ENCODE measurements at regions not wholly inside any gene's neighbourhood (a gene's known extent, or its start where the extent isn't known, plus 50 kb on each side); places are given as distances from the start of the nearest gene placed in this dataset.
"Not testable (repeated sequence)": the region's sequence is repeated elsewhere in the genome, so short reads cannot be mapped to it uniquely, and the experiment has no call there.

DNA sequence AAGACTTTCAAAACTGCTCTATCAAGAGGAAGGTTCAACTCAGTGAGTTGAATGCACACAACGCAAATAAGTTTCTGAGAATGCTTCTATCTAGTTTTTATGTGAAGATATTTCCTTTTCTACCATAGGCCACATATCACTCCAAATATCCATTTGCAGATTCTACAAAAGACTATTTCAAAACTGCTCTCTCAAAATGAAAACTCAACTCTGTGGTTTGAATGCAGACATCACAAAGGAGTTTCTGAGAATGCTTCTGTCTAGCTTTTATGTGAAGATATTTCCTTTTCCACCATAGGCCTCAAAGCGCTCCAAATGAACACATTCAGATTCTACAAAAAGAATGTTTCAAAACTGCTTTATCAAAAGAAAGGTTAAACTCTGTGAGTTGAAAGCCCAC lies 1093.1 kb upstream of the DEFB115 start:
- not testable (repeated sequence) for H3K27me3 ChIP-seq (ENCODE audit: insufficient read depth, insufficient read length); H3K4me3 ChIP-seq (ENCODE audit: insufficient read length, low read depth); H3K9me3 ChIP-seq (ENCODE audit: insufficient read depth, low read length); H3K36me3 ChIP-seq (ENCODE audit: insufficient read depth, insufficient read length, low read length); DNase-seq (ENCODE audit: low read depth, low spot score); H3K4me1 ChIP-seq (ENCODE audit: insufficient read depth, insufficient read length); H3K9ac ChIP-seq (ENCODE audit: insufficient read length, low read depth)

DNA sequence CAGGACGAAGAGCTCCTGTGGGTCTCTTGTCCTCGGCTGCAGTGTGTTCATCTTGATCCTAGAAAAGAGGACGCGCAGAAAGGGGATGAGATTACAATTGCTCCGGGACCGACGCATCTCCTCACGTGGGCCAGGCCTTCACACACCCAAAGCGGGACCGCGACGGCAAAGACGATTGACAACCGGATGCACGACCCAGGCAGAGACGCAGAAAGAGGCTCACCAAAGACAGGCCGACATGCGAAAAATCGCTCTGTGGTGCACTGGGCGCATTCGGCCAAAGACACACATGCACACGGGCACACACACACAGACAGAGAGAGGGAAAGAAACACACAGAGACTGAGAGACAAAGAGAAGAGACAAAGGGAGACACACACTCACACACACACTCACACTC lies 1089.9 kb upstream of the DEFB115 start:
- Histone ChIP-seq H3K9me3 (ENCODE audit: insufficient read depth, low read length) (no peaks in the 10 kb centered on the region), H3K4me3 (ENCODE audit: insufficient read length, low read depth) (no peak overlapping the region), H3K27me3 (ENCODE audit: insufficient read depth, insufficient read length) (no peaks in the 10 kb centered on the region), H3K4me1 (ENCODE audit: insufficient read depth, insufficient read length) (no peaks in the 10 kb centered on the region), H3K9ac (ENCODE audit: insufficient read length, low read depth) (no peak overlapping the region), H3K36me3 (ENCODE audit: insufficient read depth, insufficient read length, low read length) (no peaks in the 10 kb centered on the region)
- TF ChIP-seq YY1 (IDR thresholded peaks at IDR 0.05; ENCODE audit: insufficient read depth, insufficient read length) (no peak), ZNF274 (IDR thresholded peaks at IDR 0.05; ENCODE audit: low read depth, low read length) (no peak), SUZ12 (IDR thresholded peaks at IDR 0.05; ENCODE audit: extremely low read depth, insufficient read depth, insufficient read length) (no peak)
- no peak for DNase-seq (ENCODE audit: low read depth, low spot score)

DNA sequence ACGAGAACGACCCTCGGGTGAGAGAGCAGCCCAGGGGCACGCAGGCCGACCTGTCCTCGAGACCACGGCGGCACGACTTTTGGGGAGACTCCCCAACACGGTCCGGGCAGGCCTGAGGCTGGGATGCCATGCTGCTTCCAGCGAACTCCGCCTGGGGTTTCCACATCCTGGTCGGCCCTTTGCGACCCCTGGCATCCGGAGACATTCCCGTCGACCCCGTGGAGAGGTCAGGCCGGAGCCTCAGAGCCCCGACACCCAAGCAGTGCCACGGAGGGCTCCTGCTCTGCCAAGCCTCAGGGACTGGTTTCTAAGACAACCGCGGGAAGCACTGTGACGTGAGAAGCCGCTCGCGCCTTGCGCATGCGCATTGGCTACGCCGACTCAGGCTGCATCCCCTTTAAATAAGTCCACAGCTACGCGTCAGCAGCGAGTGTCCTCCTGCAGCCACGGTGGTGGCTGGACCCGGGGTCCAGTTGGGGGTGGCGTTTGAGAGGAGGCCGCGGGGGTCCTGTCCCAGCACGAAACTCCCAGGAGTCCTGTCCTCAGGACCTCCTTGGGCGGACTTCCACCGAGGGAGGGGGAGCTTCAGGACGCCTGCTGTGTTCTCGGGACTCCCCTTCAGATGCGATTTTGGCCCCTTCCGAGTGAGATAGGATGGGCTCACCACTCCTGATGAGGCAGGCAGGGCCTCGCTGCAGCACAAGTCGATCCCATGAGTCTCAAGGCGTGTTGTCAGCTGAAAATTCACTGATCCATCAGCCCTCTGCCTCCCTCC lies 1089.3 kb upstream of the DEFB115 start:
- no peak for DNase-seq (ENCODE audit: low read depth, low spot score)
- no peak for TF ChIP-seq YY1 (IDR thresholded peaks at IDR 0.05; ENCODE audit: insufficient read depth, insufficient read length)
- no peak for TF ChIP-seq ZNF274 (IDR thresholded peaks at IDR 0.05; ENCODE audit: low read depth, low read length)
- TF ChIP-seq SUZ12 (IDR thresholded peaks at IDR 0.05; ENCODE audit: extremely low read depth, insufficient read depth, insufficient read length), result no peak

DNA sequence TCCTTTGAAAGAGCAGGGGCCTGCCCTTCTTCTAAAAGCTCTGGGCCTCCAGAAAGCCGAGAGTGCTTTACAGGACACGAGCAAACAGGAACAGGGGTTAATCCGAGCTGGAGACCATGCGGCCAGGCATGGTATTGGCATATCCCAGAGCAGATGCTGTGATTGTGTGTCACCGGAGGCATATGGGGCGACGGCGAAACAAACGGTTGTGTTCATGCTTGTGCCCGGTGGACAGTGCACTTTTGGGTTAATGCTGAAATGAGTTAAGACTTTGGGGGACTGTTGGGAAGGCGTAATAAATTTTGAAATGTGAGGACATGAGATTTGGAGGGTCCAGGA lies 1088.7 kb upstream of the DEFB115 start:
- H3K4me1 ChIP-seq (ENCODE audit: insufficient read depth, insufficient read length), result no peaks in the 10 kb centered on the region
- no peaks in the 10 kb centered on the region for H3K9me3 ChIP-seq (ENCODE audit: insufficient read depth, low read length)
- no peaks in the 10 kb centered on the region for H3K36me3 ChIP-seq (ENCODE audit: insufficient read depth, insufficient read length, low read length)
- no peaks in the 10 kb centered on the region for H3K27me3 ChIP-seq (ENCODE audit: insufficient read depth, insufficient read length)
- TF ChIP-seq ZNF274 (IDR thresholded peaks at IDR 0.05; ENCODE audit: low read depth, low read length) (no peak), SUZ12 (IDR thresholded peaks at IDR 0.05; ENCODE audit: extremely low read depth, insufficient read depth, insufficient read length) (no peak), YY1 (IDR thresholded peaks at IDR 0.05; ENCODE audit: insufficient read depth, insufficient read length) (no peak)
- H3K9ac ChIP-seq (ENCODE audit: insufficient read length, low read depth), result no peak overlapping the region
- no peak overlapping the region for H3K4me3 ChIP-seq (ENCODE audit: insufficient read length, low read depth)
- no peak for DNase-seq (ENCODE audit: low read depth, low spot score)

More for the DNA sequence above, 1089.3 kb upstream of the DEFB115 start:
- Histone ChIP-seq H3K4me3 (ENCODE audit: insufficient read length, low read depth) (no peak overlapping the region), H3K4me1 (ENCODE audit: insufficient read depth, insufficient read length) (no peaks in the 10 kb centered on the region), H3K27me3 (ENCODE audit: insufficient read depth, insufficient read length) (no peaks in the 10 kb centered on the region), H3K9ac (ENCODE audit: insufficient read length, low read depth) (no peak overlapping the region), H3K9me3 (ENCODE audit: insufficient read depth, low read length) (no peaks in the 10 kb centered on the region), H3K36me3 (ENCODE audit: insufficient read depth, insufficient read length, low read length) (no peaks in the 10 kb centered on the region)

DNA sequence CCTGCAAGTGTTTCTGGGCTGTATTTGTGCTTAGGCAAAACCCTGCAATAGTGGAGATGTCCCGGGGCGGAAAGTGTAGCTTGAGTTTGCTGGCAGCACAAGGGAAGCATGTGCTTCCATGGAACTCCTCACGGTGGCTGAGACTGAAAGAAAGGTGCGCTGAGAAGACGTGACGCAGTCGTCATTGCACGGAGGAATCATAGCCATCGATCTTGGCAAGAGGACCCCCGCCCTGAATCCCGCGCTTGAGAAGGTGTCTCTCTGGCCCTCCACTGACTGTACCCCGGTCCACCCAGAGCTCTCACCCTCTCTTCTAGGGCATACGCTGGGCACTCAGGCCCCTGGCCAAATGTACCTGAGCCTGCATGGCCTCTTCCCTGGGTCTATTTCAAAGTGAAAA lies 1081.8 kb upstream of the DEFB115 start:
- Histone ChIP-seq H3K4me3 (ENCODE audit: insufficient read length, low read depth) (no peak overlapping the region), H3K4me1 (ENCODE audit: insufficient read depth, insufficient read length) (no peaks in the 10 kb centered on the region), H3K36me3 (ENCODE audit: insufficient read depth, insufficient read length, low read length) (no peaks in the 10 kb centered on the region), H3K9ac (ENCODE audit: insufficient read length, low read depth) (no peak overlapping the region), H3K9me3 (ENCODE audit: insufficient read depth, low read length) (no peaks in the 10 kb centered on the region), H3K27me3 (ENCODE audit: insufficient read depth, insufficient read length) (no peaks in the 10 kb centered on the region)
- TF ChIP-seq ZNF274 (IDR thresholded peaks at IDR 0.05; ENCODE audit: low read depth, low read length) (no peak), SUZ12 (IDR thresholded peaks at IDR 0.05; ENCODE audit: extremely low read depth, insufficient read depth, insufficient read length) (no peak), YY1 (IDR thresholded peaks at IDR 0.05; ENCODE audit: insufficient read depth, insufficient read length) (no peak)
- DNase-seq (ENCODE audit: low read depth, low spot score), result no peak

DNA sequence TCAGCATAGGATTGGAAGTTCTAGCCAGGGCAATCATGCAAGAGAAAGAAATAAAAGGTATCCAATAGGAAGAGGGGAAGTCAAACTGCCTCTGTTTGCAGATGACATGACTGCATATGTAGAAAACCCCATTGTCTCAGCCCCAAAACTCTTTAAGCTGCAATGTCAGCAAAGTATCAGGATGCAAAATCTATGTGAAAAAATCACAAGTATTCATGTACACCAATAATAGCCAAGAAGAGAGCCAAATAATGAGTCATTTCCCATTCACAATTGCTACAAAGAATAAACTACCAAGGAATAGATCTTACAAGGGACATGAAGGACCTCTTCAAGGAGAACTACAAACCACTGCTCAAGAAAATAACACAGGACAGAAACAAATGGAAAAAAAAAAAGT lies 1074.3 kb upstream of the DEFB115 start:
- not testable (repeated sequence) for H3K4me3 ChIP-seq (ENCODE audit: insufficient read length, low read depth); H3K9me3 ChIP-seq (ENCODE audit: insufficient read depth, low read length); H3K9ac ChIP-seq (ENCODE audit: insufficient read length, low read depth); H3K36me3 ChIP-seq (ENCODE audit: insufficient read depth, insufficient read length, low read length); H3K27me3 ChIP-seq (ENCODE audit: insufficient read depth, insufficient read length); H3K4me1 ChIP-seq (ENCODE audit: insufficient read depth, insufficient read length); DNase-seq (ENCODE audit: low read depth, low spot score)

DNA sequence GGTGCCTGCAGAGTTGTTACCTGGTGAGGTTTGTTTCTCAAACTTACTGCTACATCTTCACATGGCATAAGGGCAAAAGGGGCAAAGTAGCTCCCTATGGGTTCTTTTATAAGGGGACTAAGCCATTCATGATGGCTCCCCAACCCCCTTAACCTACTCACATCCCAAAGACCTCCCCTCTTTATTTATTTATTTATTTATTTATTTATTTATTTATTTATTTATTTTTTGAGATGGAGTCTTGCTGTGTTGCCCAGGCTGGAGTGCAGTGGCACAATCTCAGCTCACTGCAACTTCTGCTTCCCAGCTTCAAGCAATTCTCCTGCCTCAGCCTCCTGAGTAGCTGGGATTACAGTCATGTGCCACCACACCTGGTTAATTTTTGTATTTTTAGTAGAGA lies 1065.7 kb upstream of the DEFB115 start:
- not testable (repeated sequence) for H3K4me3 ChIP-seq (ENCODE audit: insufficient read length, low read depth); H3K36me3 ChIP-seq (ENCODE audit: insufficient read depth, insufficient read length, low read length); H3K9ac ChIP-seq (ENCODE audit: insufficient read length, low read depth); H3K27me3 ChIP-seq (ENCODE audit: insufficient read depth, insufficient read length); H3K4me1 ChIP-seq (ENCODE audit: insufficient read depth, insufficient read length); H3K9me3 ChIP-seq (ENCODE audit: insufficient read depth, low read length); DNase-seq (ENCODE audit: low read depth, low spot score)

DNA sequence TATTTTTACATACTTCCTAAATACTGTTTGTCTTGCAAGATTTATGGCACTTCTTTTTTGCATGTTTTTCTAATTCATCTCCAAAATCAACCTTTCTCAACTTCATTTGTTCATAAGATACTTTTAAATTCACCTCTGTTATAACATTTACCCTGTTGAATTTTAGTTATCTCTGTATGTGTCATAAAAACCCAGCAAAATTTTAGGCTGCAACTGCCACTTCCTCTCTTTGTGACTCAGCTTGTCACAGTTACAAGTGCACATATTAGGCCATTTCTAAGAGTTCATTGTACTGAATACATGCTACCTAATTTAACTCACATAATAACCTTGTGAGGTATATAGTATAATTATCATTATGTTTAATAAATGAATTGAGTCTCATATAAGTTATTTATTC lies 1023.0 kb upstream of the DEFB115 start:
- not testable (repeated sequence) for H3K4me1 ChIP-seq (ENCODE audit: insufficient read depth, insufficient read length); H3K36me3 ChIP-seq (ENCODE audit: insufficient read depth, insufficient read length, low read length); H3K9me3 ChIP-seq (ENCODE audit: insufficient read depth, low read length); H3K9ac ChIP-seq (ENCODE audit: insufficient read length, low read depth); DNase-seq (ENCODE audit: low read depth, low spot score); H3K27me3 ChIP-seq (ENCODE audit: insufficient read depth, insufficient read length); H3K4me3 ChIP-seq (ENCODE audit: insufficient read length, low read depth)

DNA sequence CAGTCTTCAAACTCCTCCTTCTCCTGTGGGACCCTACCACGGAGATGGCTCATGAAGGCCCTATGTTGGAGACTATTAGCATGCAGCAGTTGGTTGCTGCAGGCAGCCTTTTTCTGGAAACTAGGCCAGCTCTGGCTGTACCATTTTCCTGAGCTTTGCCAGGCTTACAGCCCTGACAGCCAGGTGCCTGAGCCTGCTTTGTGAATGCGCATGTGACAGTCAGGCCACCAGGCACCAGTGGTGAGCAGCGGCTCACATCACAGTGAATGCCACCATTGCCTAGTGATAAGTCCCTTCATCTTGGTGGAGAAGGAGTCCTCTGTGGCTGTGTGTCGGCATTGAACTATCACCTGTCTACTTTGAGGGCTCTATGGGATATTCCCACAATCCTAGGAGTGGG lies 982.4 kb upstream of the DEFB115 start:
- not testable (repeated sequence) for H3K9me3 ChIP-seq (ENCODE audit: insufficient read depth, low read length); H3K9ac ChIP-seq (ENCODE audit: insufficient read length, low read depth)

More for the DNA sequence above, 982.4 kb upstream of the DEFB115 start:
- not testable (repeated sequence) for H3K27me3 ChIP-seq (ENCODE audit: insufficient read depth, insufficient read length); H3K4me3 ChIP-seq (ENCODE audit: insufficient read length, low read depth); H3K36me3 ChIP-seq (ENCODE audit: insufficient read depth, insufficient read length, low read length); DNase-seq (ENCODE audit: low read depth, low spot score); H3K4me1 ChIP-seq (ENCODE audit: insufficient read depth, insufficient read length)

Data from NT2/D1 (cell line).